ENCODE measurements at regions not wholly inside any gene's neighbourhood (a gene's known extent, or its start where the extent isn't known, plus 50 kb on each side); places are given as distances from the start of the nearest gene placed in this dataset.

DNA sequence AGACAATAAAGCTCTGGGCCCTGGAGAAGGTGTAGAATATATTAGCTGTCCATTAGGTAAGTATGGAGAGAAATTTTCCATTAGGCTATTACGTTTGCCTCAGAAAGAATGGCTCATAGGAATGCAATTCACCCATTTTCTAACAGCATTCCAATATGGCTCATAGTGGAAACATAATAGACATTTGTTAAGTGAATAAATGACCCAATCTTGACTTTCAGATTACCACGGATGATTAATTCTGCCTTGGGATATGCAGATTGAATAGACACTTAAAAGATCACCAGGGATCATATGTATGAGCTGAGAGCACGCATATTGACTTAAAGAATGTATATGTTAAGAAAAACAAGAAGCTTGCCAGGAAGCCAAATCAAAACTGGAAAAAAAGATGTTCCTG, 209.1 kb upstream of the CDYL start:
- Histone ChIP-seq H3K4me3 (no peak overlapping the region), H3K27ac (ENCODE audit: extremely low read depth, low read depth, low read length) (no peak overlapping the region), H3K79me2 (ENCODE audit: control insufficient read depth, insufficient read depth, low read length) (no peaks in the 10 kb centered on the region), H3K27me3 (ENCODE audit: control insufficient read depth in 2 of 2, insufficient read depth in 2 of 2, low read length in 2 of 2) (peaks cover 36 to 57% of the 10 kb centered on the region in 2 experiments; a peak in 4 of 5 replicates), H3K9me3 (replicated peaks; ENCODE audit: control insufficient read depth, insufficient read depth, low read depth, low read length) (peaks cover 9% of the 10 kb centered on the region), H3K4me2 (ENCODE audit: insufficient read depth, low read length) (no peak overlapping the region), H3K4me1 (replicated peaks in 1 of 2; ENCODE audit: control insufficient read depth in 2 of 2, insufficient read depth in 2 of 2, low read length in 2 of 2) (no peaks in the 10 kb centered on the region), H3K36me3 (ENCODE audit: control insufficient read depth, insufficient read depth, low read length) (no peaks in the 10 kb centered on the region), H4K20me1 (replicated peaks; ENCODE audit: control insufficient read depth, insufficient read depth, low read length) (no peaks in the 10 kb centered on the region; the same call in 1 of the 2 replicates), H2AFZ (ENCODE audit: low read depth, low read length) (no peak overlapping the region), H3K9me1 (ENCODE audit: control insufficient read depth, insufficient read depth, low read length) (no peaks in the 10 kb centered on the region), H3K9ac (ENCODE audit: insufficient read depth in 1 of 2, low read depth in 2 of 2, low read length in 2 of 2) (no peak overlapping the region)
- TF ChIP-seq GABPB2 (CRISPR knock-in tag; conservative IDR thresholded peaks at IDR 0.05) (no peak), MEF2D (tag; conservative IDR thresholded peaks at IDR 0.05; ENCODE audit: low read depth) (no peak), ELK1 (CRISPR knock-in tag; IDR thresholded peaks at IDR 0.05) (no peak), HSF4 (CRISPR knock-in tag; IDR thresholded peaks at IDR 0.05; ENCODE audit: borderline replicate concordance) (no peak), NUFIP1 (IDR thresholded peaks at IDR 0.05; ENCODE audit: partially characterized antibody) (no peak), SETDB1 (IDR thresholded peaks at IDR 0.05; ENCODE audit: low read length) (no peak)
- TF ChIP-seq, protein P1, sequence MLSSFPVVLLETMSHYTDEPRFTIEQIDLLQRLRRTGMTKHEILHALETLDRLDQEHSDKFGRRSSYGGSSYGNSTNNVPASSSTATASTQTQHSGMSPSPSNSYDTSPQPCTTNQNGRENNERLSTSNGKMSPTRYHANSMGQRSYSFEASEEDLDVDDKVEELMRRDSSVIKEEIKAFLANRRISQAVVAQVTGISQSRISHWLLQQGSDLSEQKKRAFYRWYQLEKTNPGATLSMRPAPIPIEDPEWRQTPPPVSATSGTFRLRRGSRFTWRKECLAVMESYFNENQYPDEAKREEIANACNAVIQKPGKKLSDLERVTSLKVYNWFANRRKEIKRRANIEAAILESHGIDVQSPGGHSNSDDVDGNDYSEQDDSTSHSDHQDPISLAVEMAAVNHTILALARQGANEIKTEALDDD (IDR thresholded peaks at IDR 0.05) = no peak
- POLR2A ChIA-PET = no interaction called here
- DNase-seq (ENCODE audit: extremely low read depth in 1 of 4, low spot score in 3 of 4) (no peak), ATAC-seq (no peak), FAIRE-seq (no peak)
- CTCF ChIA-PET (ENCODE audit: low intra/inter-chr PET ratio) = no interaction called here
- WGBS (ENCODE audit: insufficient coverage, low coverage, missing lambda C conversion rate) = 3% methylated on average over 3 of the region's 3 CpGs
- intact Hi-C loops (cut with micrococcal nuclease) (no loop called here), in situ Hi-C loops (cut with MboI) (no loop called here)
- BruUV-seq (replicated peaks) = no TSS peak

Data from K562 (cell line).